H9 (cell line): ENCODE measurements at regions not wholly inside any gene's neighbourhood (a gene's known extent, or its start where the extent isn't known, plus 50 kb on each side); places are given as distances from the start of the nearest gene placed in this dataset.

ENCODE experiments used
- DNase-seq: peaks from one replicate; pipeline ENCODE4 v3.0.0-alpha.2; 2017
- H2AFZ ChIP-seq: one replicate; pipeline ENCODE4 v1.6.1; 2013; ENCODE audit warnings: mild to moderate bottlenecking, low read length, control low read depth, moderate library complexity
- H2AK5ac ChIP-seq: 2 replicates; pipeline ENCODE4 v1.6.1; 2013; ENCODE audit warnings: low read length, control low read depth, mixed read lengths; ENCODE audit not compliant: insufficient read length
- H2BK120ac ChIP-seq: one replicate; pipeline ENCODE4 v1.6.1; 2013; ENCODE audit warnings: low read depth, mild to moderate bottlenecking, low read length, control low read depth, inconsistent platforms; ENCODE audit not compliant: poor library complexity, severe bottlenecking
- H2BK12ac ChIP-seq: 2 replicates; pipeline ENCODE4 v1.6.1; 2013; ENCODE audit warnings: low read length, control low read depth, mixed read lengths, low read depth; ENCODE audit not compliant: insufficient read length
- H2BK15ac ChIP-seq: 2 replicates; pipeline ENCODE4 v1.6.1; 2013; ENCODE audit warnings: low read depth, low read length, control low read depth
- H2BK20ac ChIP-seq: one replicate; pipeline ENCODE4 v1.6.1; 2013; ENCODE audit warnings: low read depth, mild to moderate bottlenecking, low read length, control low read depth, inconsistent platforms; ENCODE audit not compliant: poor library complexity, severe bottlenecking
- H2BK5ac ChIP-seq: 2 replicates; pipeline ENCODE4 v1.6.1; 2013; ENCODE audit warnings: low read length, control low read depth, mixed read lengths; ENCODE audit not compliant: insufficient read length
- H3K14ac ChIP-seq: 2 replicates; pipeline ENCODE4 v1.6.1; 2013; ENCODE audit warnings: low read length, control low read depth; ENCODE audit not compliant: insufficient read depth
- H3K18ac ChIP-seq: 2 replicates; pipeline ENCODE4 v1.6.1; 2013; ENCODE audit warnings: low read depth, mild to moderate bottlenecking, mixed read lengths, low read length, control low read depth; ENCODE audit not compliant: insufficient read length
- H3K23ac ChIP-seq: 2 replicates; pipeline ENCODE4 v1.6.1; 2013; ENCODE audit warnings: low read length, control low read depth, mixed read lengths, low read depth; ENCODE audit not compliant: insufficient read length
- H3K23me2 ChIP-seq: 2 replicates; pipeline ENCODE4 v1.6.1; 2013; ENCODE audit warnings: low read depth, mild to moderate bottlenecking, mixed read lengths, low read length, control low read depth; ENCODE audit not compliant: insufficient read length, poor library complexity, severe bottlenecking
- H3K27ac ChIP-seq: 2 replicates; pipeline ENCODE4 v1.5.1; 2013; ENCODE audit warnings: low read length, control low read depth, mixed read lengths, low read depth; ENCODE audit not compliant: insufficient read length
- H3K27me3 ChIP-seq: 2 replicates; pipeline ENCODE4 v1.6.1; 2013; ENCODE audit warnings: low read length, control low read depth, inconsistent platforms; ENCODE audit not compliant: insufficient read depth
- H3K4ac ChIP-seq: 2 replicates; pipeline ENCODE4 v1.6.1; 2013; ENCODE audit warnings: low read depth, mild to moderate bottlenecking, control low read depth, inconsistent platforms, low read length, moderate library complexity
- H3K4me1 ChIP-seq: 2 replicates; pipeline ENCODE4 v1.6.1; 2013; ENCODE audit warnings: low read length, control low read depth, inconsistent platforms; ENCODE audit not compliant: insufficient read depth
- H3K4me2 ChIP-seq: 2 replicates; pipeline ENCODE4 v1.6.1; 2013; ENCODE audit warnings: low read length, control low read depth, mixed read lengths; ENCODE audit not compliant: insufficient read length, insufficient read depth
- H3K56ac ChIP-seq: 2 replicates; pipeline ENCODE4 v1.6.1; 2013; ENCODE audit warnings: low read depth, mild to moderate bottlenecking, mixed read lengths, low read length, control low read depth; ENCODE audit not compliant: insufficient read length
- H3K79me1 ChIP-seq: 2 replicates; pipeline ENCODE4 v1.6.1; 2013; ENCODE audit warnings: low read depth, mild to moderate bottlenecking, moderate library complexity, low read length, control low read depth, inconsistent platforms; ENCODE audit not compliant: insufficient read depth, poor library complexity, severe bottlenecking
- H3K79me2 ChIP-seq: 2 replicates; pipeline ENCODE4 v1.6.1; 2013; ENCODE audit warnings: low read length, control low read depth, inconsistent platforms; ENCODE audit not compliant: insufficient read depth
- H3K9ac ChIP-seq: 2 replicates; pipeline ENCODE4 v1.6.1; 2013; ENCODE audit warnings: low read length, control low read depth, mixed read lengths; ENCODE audit not compliant: insufficient read length; ENCODE audit errors: extremely low read depth
- H3K9me3 ChIP-seq: one replicate; pipeline ENCODE4 v1.6.1; 2013; ENCODE audit warnings: low read depth, low read length, inconsistent platforms; ENCODE audit not compliant: control insufficient read depth
- H3T11ph ChIP-seq: one replicate; pipeline ENCODE4 v1.6.1; 2013; ENCODE audit warnings: mild to moderate bottlenecking, low read length, control low read depth, inconsistent platforms
- H4K20me1 ChIP-seq: one replicate; pipeline ENCODE4 v1.6.1; 2013; ENCODE audit not compliant: control insufficient read depth, insufficient read length, insufficient read depth
- H4K5ac ChIP-seq: 2 replicates; pipeline ENCODE4 v1.6.1; 2013; ENCODE audit warnings: low read depth, mild to moderate bottlenecking, mixed read lengths, low read length, control low read depth; ENCODE audit not compliant: insufficient read length
- H4K8ac ChIP-seq: replicated peaks from 2 replicates; pipeline ENCODE4 v1.6.1; 2013; ENCODE audit warnings: low read length, control low read depth, mixed read lengths, low read depth; ENCODE audit not compliant: insufficient read length
- H4K91ac ChIP-seq: 2 replicates; pipeline ENCODE4 v1.6.1; 2013; ENCODE audit warnings: low read depth, mild to moderate bottlenecking, moderate library complexity, mixed read lengths, low read length, control low read depth; ENCODE audit not compliant: insufficient read length
- H3K27ac Mint-ChIP-seq, 3 experiments: 2 replicates in 2 of 3; 3 replicates in 1 of 3; pipeline ENCODE4 v1.8.0; 2020 to 2021; ENCODE audit warnings: mixed read lengths in 3 of 3, mild to moderate bottlenecking in 1 of 3, moderate library complexity in 1 of 3
- H3K27me3 Mint-ChIP-seq: 2 replicates; pipeline ENCODE4 v1.8.0; 2021; ENCODE audit warnings: low read depth, mild to moderate bottlenecking, moderate library complexity, mixed read lengths
- H3K36me3 Mint-ChIP-seq, 3 experiments: 2 replicates in 2 of 3; 3 replicates in 1 of 3; pipeline ENCODE4 v1.8.0; 2020 to 2021; ENCODE audit warnings: low read depth in 3 of 3, mixed read lengths in 3 of 3; ENCODE audit not compliant: insufficient read depth in 1 of 3
- H3K4me1 Mint-ChIP-seq, 2 experiments: 2 replicates each; pipeline ENCODE4 v1.8.0; 2020; ENCODE audit warnings: mixed read lengths in 2 of 2
- H3K4me3 Mint-ChIP-seq, 2 experiments: 2 replicates in 1 of 2; 3 replicates in 1 of 2; pipeline ENCODE4 v1.8.0; 2020 to 2021; ENCODE audit warnings: mild to moderate bottlenecking in 2 of 2, mixed read lengths in 2 of 2, moderate library complexity in 1 of 2
- H3K9me3 Mint-ChIP-seq, 2 experiments: 2 replicates in 1 of 2; 3 replicates in 1 of 2; pipeline ENCODE4 v1.8.0; 2020; ENCODE audit warnings: mild to moderate bottlenecking in 2 of 2, mixed read lengths in 2 of 2, moderate library complexity in 1 of 2
- CTCF ChIP-seq: fragments of 200-600 bp; sonication (generic); conservative IDR thresholded peaks from 3 replicates; pipeline ENCODE4 v1.8.0; 2021; ENCODE audit warnings: antibody characterized with exemption, mild to moderate bottlenecking
- WGBS: extraction: QIAGEN DNeasy Blood & Tissue Kit; methylation state at CpG from one replicate; pipeline ENCODE4 v1.1.7; 2013; ENCODE audit warnings: missing lambda C conversion rate, low lambda C conversion rate, mixed read lengths; ENCODE audit not compliant: insufficient read length; ENCODE audit errors: extremely low coverage; 5-methylcytosine and 5-hydroxymethylcytosine counted together

GRCh38 chr21:18663663-18664062 lies 260.1 kb upstream of the TMPRSS15 start:
- Mint-ChIP-seq H3K27me3 (no peaks in the 10 kb centered on the region), H3K27ac (no peak overlapping the region), H3K4me1 (no peaks in the 10 kb centered on the region), H3K9me3 (peaks cover 0 to 4% of the 10 kb centered on the region in 2 experiments; a peak in 2 of 5 replicates), H3K36me3 (no peaks in the 10 kb centered on the region), H3K4me3 (no peak overlapping the region)
- Histone ChIP-seq H3K9me3 (no peaks in the 10 kb centered on the region), H3K18ac (no peak overlapping the region), H2BK15ac (no peak overlapping the region), H2AK5ac (no peak overlapping the region), H4K5ac (no peak overlapping the region), H3K79me2 (no peaks in the 10 kb centered on the region), H3T11ph (no peak overlapping the region), H3K4me2 (no peak overlapping the region), H3K14ac (no peak overlapping the region), H3K23ac (no peak overlapping the region), H3K9ac (no peak overlapping the region), H3K23me2 (no peaks in the 10 kb centered on the region), H3K4me1 (no peaks in the 10 kb centered on the region), H2BK120ac (no peak overlapping the region), H3K79me1 (no peaks in the 10 kb centered on the region), H2BK20ac (no peak overlapping the region), H3K27me3 (no peaks in the 10 kb centered on the region), H2AFZ (no peak overlapping the region), H2BK12ac (no peak overlapping the region), H3K56ac (no peak overlapping the region), H3K27ac (no peak overlapping the region), H4K20me1 (no peaks in the 10 kb centered on the region), H3K4ac (no peak overlapping the region), H4K91ac (no peak overlapping the region), H2BK5ac (no peak overlapping the region), H4K8ac (no peak overlapping the region)
- no peak for DNase-seq
- no peak for TF ChIP-seq CTCF
- no CpG with 5 or more reads among the region's 3 CpGs for WGBS
